SK-N-MC (cell line): ENCODE measurements at regions not wholly inside any gene's neighbourhood (a gene's known extent, or its start where the extent isn't known, plus 50 kb on each side); places are given as distances from the start of the nearest gene placed in this dataset.

Source experiments
- EZH2 ChIP-seq: fragments of 200-600 bp; sonication (generic); IDR thresholded peaks from one replicate; pipeline ENCODE4 v1.6.1; 2017; ENCODE audit warnings: antibody characterized with exemption
- FOXP2 ChIP-seq: optimal IDR thresholded peaks from 2 replicates; pipeline ENCODE3; 2011; ENCODE audit warnings: mild to moderate bottlenecking, moderate library complexity; ENCODE audit not compliant: insufficient read depth; ENCODE audit errors: extremely low read length, control extremely low read depth
- POLR2AphosphoS5 ChIP-seq: IDR thresholded peaks from 2 replicates; pipeline ENCODE4 v1.6.1; 2012; ENCODE audit warnings: mild to moderate bottlenecking, low read depth, low read length, borderline replicate concordance

DNA sequence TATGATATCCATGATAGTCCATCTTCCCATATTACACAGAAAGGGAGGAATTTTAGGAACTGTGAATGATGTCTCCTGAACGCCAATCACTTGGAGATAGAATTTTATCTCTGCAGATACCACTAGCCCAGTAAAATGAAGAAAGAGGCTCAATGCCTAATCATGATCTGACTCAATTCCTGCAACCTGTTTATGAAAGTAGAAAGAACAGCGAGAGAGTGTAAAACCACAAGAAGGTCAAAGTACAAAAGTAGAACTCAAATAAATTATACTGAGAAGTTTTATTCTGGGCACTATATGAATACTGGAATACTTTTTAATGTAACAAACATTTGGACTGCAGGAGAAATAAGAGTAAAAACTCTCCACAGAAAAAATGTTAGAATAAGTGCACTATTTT lies 892.1 kb upstream of the DDX18 start:
- TF ChIP-seq POLR2AphosphoS5 (no peak), EZH2 (no peak), FOXP2 (no peak)
